ENCODE measurements at regions not wholly inside any gene's neighbourhood (a gene's known extent, or its start where the extent isn't known, plus 50 kb on each side); places are given as distances from the start of the nearest gene placed in this dataset.

GRCh38 chr2:183605440-183605839, 481.2 kb downstream of the NUP35 start:
- intact Hi-C loops (cut with DNase I) = no loop called here
- no peak overlapping the region for H3K4me3 ChIP-seq (ENCODE audit: low read length in 3 of 3)
- no peak for FAIRE-seq

GRCh38 chr2:183606022-183606717, 481.9 kb downstream of the NUP35 start:
- Histone ChIP-seq H3K9ac (ENCODE audit: low read length in 3 of 3) (no peak overlapping the region), H3K27me3 (ENCODE audit: control insufficient read depth, insufficient read depth, low read length) (no peaks in the 10 kb centered on the region), H3K4me3 (ENCODE audit: low read length in 3 of 3) (no peak overlapping the region), H3K4me1 (ENCODE audit: control insufficient read depth in 2 of 3, insufficient read depth in 2 of 3, low read depth in 1 of 3, low read length in 3 of 3) (no peaks in the 10 kb centered on the region), H3K27ac (ENCODE audit: low read depth in 2 of 2, low read length in 2 of 2) (no peak overlapping the region), H3K36me3 (ENCODE audit: control insufficient read depth in 2 of 3, insufficient read depth in 3 of 3, low read length in 3 of 3) (no peaks in the 10 kb centered on the region), H3K9me3 (ENCODE audit: control insufficient read depth in 2 of 3, insufficient read depth in 1 of 3, low read length in 3 of 3) (no peaks in the 10 kb centered on the region)
- TF ChIP-seq CTCF (IDR thresholded peaks at IDR 0.05; ENCODE audit: borderline replicate concordance, extremely low read depth, insufficient read depth) = no peak
- DNase-seq = no peak
- intact Hi-C loops (cut with DNase I) = no loop called here
- no peak for FAIRE-seq

More at GRCh38 chr2:183605440-183605839, 481.2 kb downstream of the NUP35 start:
- Histone ChIP-seq H3K27ac (ENCODE audit: low read depth in 2 of 2, low read length in 2 of 2) (no peak overlapping the region), H3K27me3 (ENCODE audit: control insufficient read depth, insufficient read depth, low read length) (no peaks in the 10 kb centered on the region), H3K9ac (ENCODE audit: low read length in 3 of 3) (no peak overlapping the region), H3K4me1 (ENCODE audit: control insufficient read depth in 2 of 3, insufficient read depth in 2 of 3, low read depth in 1 of 3, low read length in 3 of 3) (no peaks in the 10 kb centered on the region), H3K36me3 (ENCODE audit: control insufficient read depth in 2 of 3, insufficient read depth in 3 of 3, low read length in 3 of 3) (no peaks in the 10 kb centered on the region), H3K9me3 (ENCODE audit: control insufficient read depth in 2 of 3, insufficient read depth in 1 of 3, low read length in 3 of 3) (no peaks in the 10 kb centered on the region)
- DNase-seq = no peak
- no peak for TF ChIP-seq CTCF (IDR thresholded peaks at IDR 0.05; ENCODE audit: borderline replicate concordance, extremely low read depth, insufficient read depth)

- Histone ChIP-seq H3K4me1 (ENCODE audit: control insufficient read depth in 2 of 3, insufficient read depth in 2 of 3, low read depth in 1 of 3, low read length in 3 of 3) (no peaks in the 10 kb centered on the region), H3K36me3 (ENCODE audit: control insufficient read depth in 2 of 3, insufficient read depth in 3 of 3, low read length in 3 of 3) (no peaks in the 10 kb centered on the region), H3K27ac (ENCODE audit: low read depth in 2 of 2, low read length in 2 of 2) (no peak overlapping the region), H3K4me3 (ENCODE audit: low read length in 3 of 3) (no peak overlapping the region), H3K27me3 (ENCODE audit: control insufficient read depth, insufficient read depth, low read length) (no peaks in the 10 kb centered on the region), H3K9me3 (ENCODE audit: control insufficient read depth in 2 of 3, insufficient read depth in 1 of 3, low read length in 3 of 3) (no peaks in the 10 kb centered on the region), H3K9ac (ENCODE audit: low read length in 3 of 3) (no peak overlapping the region)
- DNase-seq (no peak), FAIRE-seq (no peak)
- TF ChIP-seq CTCF (IDR thresholded peaks at IDR 0.05; ENCODE audit: borderline replicate concordance, extremely low read depth, insufficient read depth) = no peak
- intact Hi-C loops (cut with DNase I) = no loop called here
These were observed 482.5 kb downstream of the NUP35 start for GRCh38 chr2:183606718-183607085.

- FAIRE-seq (no peak), DNase-seq (no peak)
- Histone ChIP-seq H3K9me3 (ENCODE audit: control insufficient read depth in 2 of 3, insufficient read depth in 1 of 3, low read length in 3 of 3) (no peaks in the 10 kb centered on the region), H3K27me3 (ENCODE audit: control insufficient read depth, insufficient read depth, low read length) (no peaks in the 10 kb centered on the region), H3K9ac (ENCODE audit: low read length in 3 of 3) (no peak overlapping the region), H3K4me1 (ENCODE audit: control insufficient read depth in 2 of 3, insufficient read depth in 2 of 3, low read depth in 1 of 3, low read length in 3 of 3) (no peaks in the 10 kb centered on the region), H3K36me3 (ENCODE audit: control insufficient read depth in 2 of 3, insufficient read depth in 3 of 3, low read length in 3 of 3) (no peaks in the 10 kb centered on the region), H3K27ac (ENCODE audit: low read depth in 2 of 2, low read length in 2 of 2) (no peak overlapping the region), H3K4me3 (ENCODE audit: low read length in 3 of 3) (no peak overlapping the region)
- intact Hi-C loops (cut with DNase I) = no loop called here
- TF ChIP-seq CTCF (IDR thresholded peaks at IDR 0.05; ENCODE audit: borderline replicate concordance, extremely low read depth, insufficient read depth) = no peak
These were observed 483.8 kb downstream of the NUP35 start for GRCh38 chr2:183607995-183608394.
